ENCODE measurements at regions not wholly inside any gene's neighbourhood (a gene's known extent, or its start where the extent isn't known, plus 50 kb on each side); places are given as distances from the start of the nearest gene placed in this dataset.
A peak's percentile ranks its signal among the peaks of the same experiment; 100 is the strongest.

- no peak for TF ChIP-seq CTCF (conservative IDR thresholded peaks at IDR 0.05)
- H3K27ac ChIP-seq = no peak overlapping the region
Observed at GRCh38 chr1:79388694-79389361, 382.3 kb upstream of the ADGRL4 start.

GRCh38 chr1:79386730-79387129, 380.2 kb upstream of the ADGRL4 start:
- no peak for TF ChIP-seq CTCF (conservative IDR thresholded peaks at IDR 0.05)
- H3K27ac ChIP-seq = no peak overlapping the region

- no peak overlapping the region for H3K27ac ChIP-seq
- no peak for TF ChIP-seq CTCF (conservative IDR thresholded peaks at IDR 0.05)
Observed at GRCh38 chr1:79380078-79380477, 373.5 kb upstream of the ADGRL4 start.

- TF ChIP-seq CTCF (conservative IDR thresholded peaks at IDR 0.05) = no peak
- H3K27ac ChIP-seq = no peak overlapping the region
Observed at GRCh38 chr1:79376106-79376505, 369.6 kb upstream of the ADGRL4 start.

- no peak for TF ChIP-seq CTCF (conservative IDR thresholded peaks at IDR 0.05)
- no peak overlapping the region for H3K27ac ChIP-seq
Observed at GRCh38 chr1:79375352-79375751, 368.8 kb upstream of the ADGRL4 start.

- H3K27ac ChIP-seq = no peak overlapping the region; the same call in 1 of the 2 replicates
- no peak for TF ChIP-seq CTCF (conservative IDR thresholded peaks at IDR 0.05)
Observed at GRCh38 chr1:79374397-79374796, 367.9 kb upstream of the ADGRL4 start.

GRCh38 chr1:79373481-79374125, 367.1 kb upstream of the ADGRL4 start:
- no peak for TF ChIP-seq CTCF (conservative IDR thresholded peaks at IDR 0.05)
- peak overlapping the region; percentile 38 for H3K27ac ChIP-seq
